ENCODE measurements at regions not wholly inside any gene's neighbourhood (a gene's known extent, or its start where the extent isn't known, plus 50 kb on each side); places are given as distances from the start of the nearest gene placed in this dataset.

GRCh38 chr16:5379954-5380353 is 282.4 kb upstream of the EEF2KMT start:
- DNase-seq: no peak

DNA sequence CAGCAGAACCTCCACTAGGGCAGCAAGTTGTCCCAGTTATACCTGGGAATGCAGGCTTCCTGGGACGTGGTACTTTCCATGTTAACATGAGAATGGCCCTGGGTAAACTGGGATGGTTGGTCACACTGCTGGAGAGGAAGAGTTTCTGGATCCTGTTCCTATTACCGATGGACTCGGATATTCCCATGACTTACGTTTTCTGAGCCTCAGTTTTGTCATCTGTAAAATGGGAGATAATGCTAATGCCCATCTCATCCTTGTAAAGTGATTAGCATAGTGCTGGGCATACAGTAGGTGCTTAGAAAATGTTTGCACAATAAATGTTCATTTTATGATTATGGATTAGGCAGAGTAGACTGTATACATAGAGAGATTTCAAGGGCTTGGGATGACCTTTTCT is 280.9 kb upstream of the EEF2KMT start:
- no peak for DNase-seq

- DNase-seq: no peak
Observed at GRCh38 chr16:5377280-5377898, 279.8 kb upstream of the EEF2KMT start.

- no peak for DNase-seq
Observed at GRCh38 chr16:5374184-5374583, 276.6 kb upstream of the EEF2KMT start.

DNA sequence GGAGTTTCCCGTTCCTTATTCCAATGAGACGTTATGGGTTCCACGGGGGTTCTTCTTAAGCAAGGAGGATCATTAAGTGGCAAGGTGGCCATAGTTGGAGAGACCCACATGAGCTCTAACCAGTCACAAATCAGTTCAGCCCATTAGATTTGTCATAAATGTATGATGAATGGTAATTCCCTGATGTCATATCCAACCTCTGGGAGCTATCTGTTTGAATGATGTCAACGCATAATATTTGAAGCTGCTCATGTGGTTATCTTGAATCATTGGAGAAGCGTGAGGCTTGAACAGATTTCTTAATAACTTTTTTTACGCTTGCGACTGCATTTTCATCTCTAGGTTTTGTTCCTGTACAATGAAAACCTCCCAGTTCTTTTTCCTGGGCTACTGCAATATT is 270.4 kb upstream of the EEF2KMT start:
- no peak for DNase-seq

- no peak for DNase-seq
Observed at GRCh38 chr16:5366126-5366525, 268.5 kb upstream of the EEF2KMT start.

GRCh38 chr16:5364186-5364585 is 266.6 kb upstream of the EEF2KMT start:
- no peak for DNase-seq

DNA sequence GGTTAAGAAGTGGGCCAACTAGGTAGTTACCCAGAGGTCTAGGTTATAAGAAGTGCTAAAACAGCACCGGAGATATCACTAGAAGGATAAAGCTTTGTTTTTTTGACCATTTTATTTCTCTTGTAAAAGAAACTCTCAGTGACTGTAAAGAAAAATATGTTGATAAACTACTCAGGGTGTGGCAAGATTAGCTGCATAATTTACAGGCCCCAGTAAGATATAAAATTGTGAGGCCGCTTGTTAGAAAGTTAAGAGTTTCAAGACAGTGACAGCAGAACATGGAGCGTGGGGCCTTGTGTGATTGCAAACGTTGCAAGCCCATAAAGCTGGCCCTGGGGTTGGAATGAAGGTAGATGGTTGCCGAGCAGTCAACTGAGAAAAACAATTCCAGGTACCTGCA is 263.7 kb upstream of the EEF2KMT start:
- no peak for DNase-seq

DNA sequence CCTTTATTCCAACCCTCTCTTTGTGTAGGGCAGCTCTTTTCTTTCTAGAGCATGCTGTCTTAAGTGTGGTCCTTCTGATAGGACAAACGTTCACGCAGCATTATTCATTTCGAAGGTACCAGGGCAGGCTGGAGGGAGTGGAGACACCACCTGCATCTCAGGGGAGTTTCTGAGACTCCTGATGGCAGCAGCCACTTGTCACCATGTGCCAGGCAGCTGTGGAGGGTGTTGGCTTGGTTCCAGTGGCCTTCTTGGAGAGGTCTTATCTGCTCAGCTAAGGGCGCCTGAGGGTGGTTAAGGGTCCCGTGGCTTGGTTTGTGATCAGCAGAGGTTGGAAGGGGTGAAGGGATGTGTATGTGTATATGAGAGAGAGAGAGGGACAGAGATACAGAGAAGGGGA is 257.1 kb upstream of the EEF2KMT start:
- DNase-seq: no peak

- no peak for DNase-seq
Observed at GRCh38 chr16:5349670-5350517, 252.3 kb upstream of the EEF2KMT start.

- DNase-seq: no peak
Observed at GRCh38 chr16:5349101-5349500, 251.5 kb upstream of the EEF2KMT start.

DNA sequence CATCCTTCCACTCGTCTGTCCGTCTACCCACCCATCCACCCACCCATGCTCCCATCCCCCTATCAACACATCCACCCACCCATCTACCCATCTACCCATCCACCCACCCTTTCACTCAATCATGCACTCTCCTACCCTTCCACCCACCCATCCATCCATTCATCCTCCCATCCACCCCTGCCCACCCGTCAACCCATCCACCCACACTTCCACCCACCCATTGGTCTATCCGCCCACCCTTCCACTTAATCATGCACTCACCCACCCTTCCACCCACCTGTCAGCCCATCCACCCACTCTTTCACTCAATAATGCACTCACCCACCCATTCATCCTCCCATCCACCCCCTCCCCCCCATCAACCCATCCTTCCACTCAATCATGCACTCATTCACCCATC is 250.0 kb upstream of the EEF2KMT start:
- no peak for DNase-seq

- DNase-seq: no peak
Observed at GRCh38 chr16:5336941-5337340, 239.3 kb upstream of the EEF2KMT start.

GRCh38 chr16:5333991-5334390 is 236.4 kb upstream of the EEF2KMT start:
- no peak for DNase-seq

- DNase-seq: no peak
Observed at GRCh38 chr16:5333126-5333525, 235.5 kb upstream of the EEF2KMT start.

- no peak for DNase-seq
Observed at GRCh38 chr16:5330058-5330457, 232.5 kb upstream of the EEF2KMT start.

GRCh38 chr16:5328546-5328945 is 231.0 kb upstream of the EEF2KMT start:
- no peak for DNase-seq

DNA sequence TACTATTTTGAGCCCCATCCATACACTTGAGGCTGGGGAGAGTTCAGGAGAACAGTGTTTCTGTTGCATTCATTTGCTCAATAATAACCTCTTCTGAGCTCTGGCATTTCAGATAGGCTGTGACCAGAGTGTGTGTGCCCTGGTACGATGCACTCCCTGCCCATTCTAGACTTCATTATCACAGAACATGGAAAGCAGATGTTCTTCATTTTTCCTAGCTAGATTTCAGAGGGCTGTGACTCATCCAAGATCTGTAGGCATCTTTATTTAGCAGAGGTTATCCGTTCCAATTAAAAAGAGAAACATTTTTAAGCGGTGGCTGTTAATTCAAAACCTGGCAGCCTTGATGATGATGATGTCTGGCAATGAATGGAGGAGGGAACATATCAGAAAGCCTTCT is 228.8 kb upstream of the EEF2KMT start:
- no peak for DNase-seq

- no peak for DNase-seq
Observed at GRCh38 chr16:5325932-5326331, 228.3 kb upstream of the EEF2KMT start.

DNA sequence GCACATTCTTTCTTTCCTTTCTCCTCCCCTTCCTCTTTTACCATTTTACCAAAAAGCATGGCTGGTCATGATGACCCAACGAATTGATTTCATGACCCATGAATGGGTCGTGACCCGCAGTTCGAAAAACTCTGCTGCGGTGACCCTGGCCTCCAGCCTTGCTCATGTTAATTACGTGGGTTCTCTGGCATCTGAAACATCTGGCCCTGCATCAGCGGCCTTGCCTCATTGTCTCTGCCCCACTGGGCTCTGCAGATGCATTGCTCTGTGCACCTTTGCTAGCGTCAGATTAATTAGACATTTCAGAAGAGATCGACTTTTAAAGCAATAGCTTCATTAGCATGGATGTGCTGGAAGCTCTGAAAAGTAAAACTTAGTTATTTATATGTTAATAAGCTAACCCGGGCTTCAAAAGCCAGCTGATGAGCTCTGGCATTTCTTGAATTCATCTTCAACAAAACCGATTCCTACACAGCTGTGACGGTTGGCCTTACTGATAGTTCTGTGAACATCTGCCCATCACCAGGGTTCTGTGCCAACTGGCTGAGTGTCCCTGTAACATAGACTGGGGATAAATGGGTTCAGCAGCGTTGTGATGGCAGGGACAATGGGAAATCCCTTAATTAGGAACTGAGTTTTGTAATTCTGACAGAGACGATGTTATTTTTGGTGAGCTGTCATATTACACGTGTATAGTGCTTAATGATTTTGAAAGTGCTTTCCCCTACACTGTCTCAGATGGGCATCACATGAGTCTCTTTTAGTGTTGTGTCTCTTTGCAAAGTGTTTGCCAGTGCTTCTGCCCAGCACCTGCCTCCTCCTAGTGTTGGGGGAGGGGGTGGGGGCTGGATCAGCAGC is 225.9 kb upstream of the EEF2KMT start:
- no peak for DNase-seq

GRCh38 chr16:5321930-5322329 is 224.3 kb upstream of the EEF2KMT start:
- DNase-seq: no peak

DNA sequence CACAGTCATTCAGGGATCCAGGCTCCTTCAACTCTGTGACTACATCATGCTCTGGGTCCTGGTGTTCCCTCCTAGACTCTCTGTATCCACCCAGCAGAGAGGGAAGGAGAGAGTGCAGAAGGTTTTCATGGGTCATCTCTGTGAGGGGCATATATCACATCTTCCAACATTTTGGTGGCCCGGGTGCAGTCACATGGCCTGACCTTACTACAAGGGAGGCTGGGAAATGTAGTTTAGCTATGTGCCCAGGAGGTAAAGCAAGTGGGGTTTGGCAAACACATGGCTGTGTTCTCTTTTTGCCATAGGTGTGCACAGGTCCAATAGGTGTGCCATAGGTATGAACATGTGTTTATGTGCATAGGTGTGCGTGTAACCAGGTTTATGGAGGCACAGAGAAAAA is 222.2 kb upstream of the EEF2KMT start:
- DNase-seq: no peak

- no peak for DNase-seq
Observed at GRCh38 chr16:5315914-5316313, 218.3 kb upstream of the EEF2KMT start.

GRCh38 chr16:5314377-5314776 is 216.8 kb upstream of the EEF2KMT start:
- DNase-seq: no peak

Data from stimulated activated CD4-positive, alpha-beta T cell treated with anti-CD3 and anti-CD28 coated beads, Interleukin-4, amount 100 ng/mL, for 4 hours (primary cell).